Adrenal gland (tissue), 9 donors: ENCODE measurements at regions not wholly inside any gene's neighbourhood (a gene's known extent, or its start where the extent isn't known, plus 50 kb on each side); places are given as distances from the start of the nearest gene placed in this dataset.

Experiments
- DNase-seq, 7 donors: peaks; one replicate each; pipeline ENCODE4 v3.0.0-alpha.2; 2019 to 2020
- H3K27ac ChIP-seq, 5 donors: fragments of 200-600 bp; sonication (generic) in 4 of 5; 1 replicate in 3 of 5; 2 replicates in 2 of 5; pipeline versions ENCODE4 v1.5.1 to v1.8.0; 2016 to 2020; ENCODE audit warnings: mild to moderate bottlenecking in 1 of 5
- H3K27me3 ChIP-seq: fragments of 200-600 bp; 2 replicates; pipeline ENCODE4 v1.8.0; 2021
- H3K36me3 ChIP-seq, 2 donors: fragments of 200-600 bp; replicated peaks in 1 of 2; 1 replicate in 1 of 2; 2 replicates in 1 of 2; pipeline versions ENCODE4 v1.5.1 to v1.8.0; 2018 to 2022
- H3K4me1 ChIP-seq, 2 donors: fragments of 200-600 bp; replicated peaks in 1 of 2; 1 replicate in 1 of 2; 2 replicates in 1 of 2; pipeline versions ENCODE4 v1.5.1 to v1.8.0; 2018 to 2021
- H3K4me3 ChIP-seq, 4 donors: fragments of 200-600 bp; sonication (generic) in 3 of 4; one replicate each; pipeline ENCODE4 v1.5.1; 2016 to 2018
- H3K9me3 ChIP-seq, 3 donors: fragments of 200-600 bp; sonication (generic) in 1 of 3; replicated peaks in 1 of 3; 1 replicate in 2 of 3; 2 replicates in 1 of 3; pipeline versions ENCODE4 v1.5.1 to v1.8.0; 2016 to 2021
- POLR2A ChIP-seq, 2 donors: fragments of 450-650 bp; IDR thresholded peaks; one replicate each; pipeline ENCODE4 v1.6.1; 2017; ENCODE audit warnings: antibody characterized with exemption in 2 of 2, mild to moderate bottlenecking in 2 of 2, moderate library complexity in 1 of 2
- WGBS, 4 donors: extraction: QIAGEN DNeasy Blood & Tissue Kit in 2 of 4; methylation state at CpG; one replicate each; pipeline versions ENCODE4 v1.1.5 to v1.1.7; 2013 to 2017; 5-methylcytosine and 5-hydroxymethylcytosine counted together
- intact Hi-C, 2 donors: fragments of 100-400 bp; cut with DNase I; formaldehyde crosslinking; loops; one replicate each; pipeline versions ENCODE4 v1.14.1 to v1.15.0; 2022 to 2023
- TF ChIP-seq, protein P1 (sequence below), 6 experiments: fragments of 450-650 bp in 4 of 6; fragments of 200-600 bp in 2 of 6; sonication (generic) in 1 of 6; IDR thresholded peaks; 1 replicate in 5 of 6; 2 replicates in 1 of 6; pipeline versions ENCODE4 v1.5.1 to v1.8.0; 2016 to 2021; ENCODE audit warnings: antibody characterized with exemption in 6 of 6, mild to moderate bottlenecking in 2 of 6, moderate library complexity in 1 of 6
- donor health status: healthy with polysubstance abuse.
- donor health status: Bipolar disorder and iron deficiency.
- donor health status: DM: yes; HTN: yes; CAD: no.
- donor health status: DM: no; HTN: no; CAD: no.
- donor health status: DM: no; HTN: no; CAD: no.

DNA sequence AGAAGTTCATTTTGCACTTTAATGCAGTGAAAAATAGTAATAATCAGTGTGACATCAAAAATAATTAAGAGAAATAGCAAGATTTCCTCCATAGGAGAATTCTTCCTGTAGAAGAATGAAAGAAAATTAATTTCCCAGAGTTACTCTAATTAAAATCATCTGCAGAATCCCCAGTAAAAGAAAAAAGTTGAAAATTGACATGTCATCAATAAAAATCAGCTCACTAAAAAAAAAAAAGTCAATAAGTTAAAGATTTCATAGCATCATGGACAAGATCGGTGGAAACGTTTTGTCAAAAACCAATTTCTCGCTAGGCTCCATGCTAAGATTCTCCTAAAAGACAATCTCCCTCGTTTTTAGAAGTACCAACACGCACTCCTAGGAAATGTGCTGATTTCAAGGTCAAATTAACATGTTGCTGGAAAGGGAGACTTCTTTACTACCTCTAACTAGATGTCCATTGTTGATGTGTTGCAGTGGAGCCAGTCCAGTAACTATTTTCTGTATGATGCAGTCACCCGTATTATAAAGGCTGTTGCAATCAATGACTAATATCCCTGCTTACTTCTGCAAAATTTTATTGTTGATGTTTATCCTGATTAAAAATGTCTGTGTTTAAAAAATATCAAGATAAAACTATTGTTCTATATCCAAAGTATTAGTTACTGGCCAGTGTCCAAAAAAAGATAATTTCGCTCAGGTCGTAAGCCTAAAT lies 591.9 kb upstream of the MGMT start:
- intact Hi-C loops: no loop called here
- Histone ChIP-seq H3K4me1 (no peaks in the 10 kb centered on the region), H3K27ac (no peak overlapping the region), H3K27me3 (no peaks in the 10 kb centered on the region), H3K36me3 (no peaks in the 10 kb centered on the region), H3K4me3 (no peak overlapping the region), H3K9me3 (no peaks in the 10 kb centered on the region)
- 76 to 89% (median 79%) methylated on average over 8 of the region's 8 CpGs for WGBS, 4 donors
- no peak for TF ChIP-seq POLR2A (IDR thresholded peaks at IDR 0.05)
- TF ChIP-seq, protein P1, sequence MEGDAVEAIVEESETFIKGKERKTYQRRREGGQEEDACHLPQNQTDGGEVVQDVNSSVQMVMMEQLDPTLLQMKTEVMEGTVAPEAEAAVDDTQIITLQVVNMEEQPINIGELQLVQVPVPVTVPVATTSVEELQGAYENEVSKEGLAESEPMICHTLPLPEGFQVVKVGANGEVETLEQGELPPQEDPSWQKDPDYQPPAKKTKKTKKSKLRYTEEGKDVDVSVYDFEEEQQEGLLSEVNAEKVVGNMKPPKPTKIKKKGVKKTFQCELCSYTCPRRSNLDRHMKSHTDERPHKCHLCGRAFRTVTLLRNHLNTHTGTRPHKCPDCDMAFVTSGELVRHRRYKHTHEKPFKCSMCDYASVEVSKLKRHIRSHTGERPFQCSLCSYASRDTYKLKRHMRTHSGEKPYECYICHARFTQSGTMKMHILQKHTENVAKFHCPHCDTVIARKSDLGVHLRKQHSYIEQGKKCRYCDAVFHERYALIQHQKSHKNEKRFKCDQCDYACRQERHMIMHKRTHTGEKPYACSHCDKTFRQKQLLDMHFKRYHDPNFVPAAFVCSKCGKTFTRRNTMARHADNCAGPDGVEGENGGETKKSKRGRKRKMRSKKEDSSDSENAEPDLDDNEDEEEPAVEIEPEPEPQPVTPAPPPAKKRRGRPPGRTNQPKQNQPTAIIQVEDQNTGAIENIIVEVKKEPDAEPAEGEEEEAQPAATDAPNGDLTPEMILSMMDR (IDR thresholded peaks at IDR 0.05): no peak
- DNase-seq: no peak

DNA sequence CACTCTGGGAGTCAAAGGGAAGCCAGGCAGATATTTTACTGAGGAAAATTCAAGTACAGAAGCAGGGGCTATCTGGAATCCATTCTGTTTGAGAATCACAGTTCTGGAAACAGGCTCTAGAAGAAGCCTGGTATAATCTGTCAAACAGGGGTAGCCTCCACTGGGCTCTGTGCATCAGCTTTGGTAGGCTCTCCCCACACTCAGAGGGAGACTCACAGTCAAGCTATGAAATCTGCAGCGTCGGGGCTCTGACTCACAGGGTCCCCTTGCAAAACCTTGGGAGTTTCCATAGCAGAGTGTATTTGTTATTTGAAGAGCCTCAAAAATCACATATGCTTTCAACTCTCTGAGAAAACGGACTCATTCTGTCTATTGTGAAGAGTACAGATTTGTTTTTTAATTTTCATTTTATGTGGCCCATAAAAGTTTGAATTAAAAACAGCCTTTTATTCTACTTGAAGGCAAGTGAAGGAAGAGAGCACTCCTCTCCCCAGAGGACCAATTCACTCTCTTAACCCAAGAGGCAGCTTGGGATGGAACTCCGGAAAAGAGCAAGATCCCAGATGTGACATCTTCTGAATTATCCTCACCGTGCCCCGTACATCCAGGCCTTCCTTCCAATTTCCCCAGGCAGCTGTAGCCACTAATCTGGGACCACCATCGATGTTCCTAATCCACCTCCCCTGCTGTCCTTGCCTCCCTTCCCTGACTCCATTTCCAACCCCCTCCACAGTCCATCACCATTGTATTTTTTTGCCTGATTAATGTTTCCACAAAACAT lies 590.9 kb upstream of the MGMT start:
- Histone ChIP-seq H3K4me1 (no peaks in the 10 kb centered on the region), H3K4me3 (no peak overlapping the region), H3K9me3 (no peaks in the 10 kb centered on the region), H3K27ac (no peak overlapping the region), H3K27me3 (no peaks in the 10 kb centered on the region), H3K36me3 (no peaks in the 10 kb centered on the region)
- peak in 1 of 7 donors; percentile 20 for DNase-seq
- 64 to 90% (median 73%) methylated on average over 7 of the region's 7 CpGs for WGBS, 4 donors
- intact Hi-C loops: no loop called here
- TF ChIP-seq POLR2A (IDR thresholded peaks at IDR 0.05): no peak
- TF ChIP-seq, protein P1 (IDR thresholded peaks at IDR 0.05): no peak

DNA sequence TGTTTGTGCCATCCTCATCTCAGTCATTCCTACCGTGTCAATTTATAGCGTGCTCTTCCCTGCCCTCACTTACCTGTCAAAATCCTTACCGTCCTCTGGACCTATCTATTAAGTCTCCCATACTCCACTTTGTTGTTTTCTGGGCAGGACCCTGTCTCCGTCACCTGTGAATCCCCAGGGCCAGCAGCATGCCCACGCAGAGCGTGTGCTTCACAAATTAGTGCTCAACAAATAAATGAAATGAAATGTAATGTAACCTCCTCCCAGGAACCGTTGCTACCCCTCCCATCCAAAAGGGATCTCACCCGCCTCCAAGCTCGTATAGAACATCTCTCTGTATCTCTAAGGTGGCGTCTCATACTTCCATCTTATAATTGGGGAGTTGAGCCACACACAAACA lies 589.9 kb upstream of the MGMT start:
- WGBS, 4 donors: 77 to 87% (median 79%) methylated on average over 10 of the region's 10 CpGs

DNA sequence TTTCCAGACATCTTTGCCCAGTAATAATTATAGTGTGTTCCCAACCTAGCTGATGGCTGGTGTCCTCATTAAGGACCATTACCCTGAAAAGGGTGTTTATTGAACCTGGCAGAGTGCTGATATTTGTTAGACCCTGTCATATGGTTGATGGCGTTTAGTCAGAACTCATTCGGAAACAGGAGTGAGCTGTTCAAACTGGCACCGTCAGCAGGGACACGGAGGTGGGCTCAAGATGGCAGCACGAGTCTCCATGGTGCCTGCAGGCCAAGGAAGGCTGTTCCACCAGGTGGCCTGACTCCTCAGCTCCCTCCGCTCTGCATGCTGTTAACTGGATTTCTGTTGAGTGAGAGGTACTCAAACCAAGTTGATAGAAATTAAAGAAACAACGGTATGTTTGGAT lies 589.1 kb upstream of the MGMT start:
- intact Hi-C loops: no loop called here
- 84 to 93% (median 90%) methylated on average over 7 of the region's 7 CpGs for WGBS, 4 donors
- Histone ChIP-seq H3K36me3 (no peaks in the 10 kb centered on the region), H3K9me3 (no peaks in the 10 kb centered on the region), H3K4me3 (no peak overlapping the region), H3K27me3 (no peaks in the 10 kb centered on the region), H3K4me1 (no peaks in the 10 kb centered on the region), H3K27ac (no peak overlapping the region)
- TF ChIP-seq, protein P1 (IDR thresholded peaks at IDR 0.05): no peak
- no peak for TF ChIP-seq POLR2A (IDR thresholded peaks at IDR 0.05)
- DNase-seq: no peak

More for the DNA sequence above, 589.9 kb upstream of the MGMT start:
- intact Hi-C loops: no loop called here
- no peak for DNase-seq
- no peak overlapping the region for H3K27ac ChIP-seq
- TF ChIP-seq, protein P1 (IDR thresholded peaks at IDR 0.05): no peak
- no peak for TF ChIP-seq POLR2A (IDR thresholded peaks at IDR 0.05)
- no peaks in the 10 kb centered on the region for H3K9me3 ChIP-seq
- H3K27me3 ChIP-seq: no peaks in the 10 kb centered on the region
- H3K36me3 ChIP-seq: no peaks in the 10 kb centered on the region
- H3K4me3 ChIP-seq: no peak overlapping the region
- H3K4me1 ChIP-seq: no peaks in the 10 kb centered on the region
